Tibial nerve (tissue), 3 donors: ENCODE measurements at regions not wholly inside any gene's neighbourhood (a gene's known extent, or its start where the extent isn't known, plus 50 kb on each side); places are given as distances from the start of the nearest gene placed in this dataset.

Experiments
- CTCF ChIP-seq, 5 experiments: fragments of 200-600 bp in 3 of 5; fragments of 450-650 bp in 2 of 5; sonication (generic) in 3 of 5; IDR thresholded peaks; one replicate each; pipeline ENCODE4 v1.5.1; 2016 to 2019; ENCODE audit warnings: antibody characterized with exemption in 5 of 5, mild to moderate bottlenecking in 3 of 5, moderate library complexity in 2 of 5
- POLR2A ChIP-seq, 2 donors: fragments of 450-650 bp; IDR thresholded peaks; one replicate each; pipeline ENCODE4 v1.6.1; 2017; ENCODE audit warnings: antibody characterized with exemption in 2 of 2, mild to moderate bottlenecking in 2 of 2, moderate library complexity in 2 of 2

GRCh38 chr2:5444168-5444567 lies 248.0 kb upstream of the SOX11 start:
- TF ChIP-seq CTCF (IDR thresholded peaks at IDR 0.05) (no peak), POLR2A (IDR thresholded peaks at IDR 0.05) (no peak)
